ENCODE measurements at regions not wholly inside any gene's neighbourhood (a gene's known extent, or its start where the extent isn't known, plus 50 kb on each side); places are given as distances from the start of the nearest gene placed in this dataset.

DNA sequence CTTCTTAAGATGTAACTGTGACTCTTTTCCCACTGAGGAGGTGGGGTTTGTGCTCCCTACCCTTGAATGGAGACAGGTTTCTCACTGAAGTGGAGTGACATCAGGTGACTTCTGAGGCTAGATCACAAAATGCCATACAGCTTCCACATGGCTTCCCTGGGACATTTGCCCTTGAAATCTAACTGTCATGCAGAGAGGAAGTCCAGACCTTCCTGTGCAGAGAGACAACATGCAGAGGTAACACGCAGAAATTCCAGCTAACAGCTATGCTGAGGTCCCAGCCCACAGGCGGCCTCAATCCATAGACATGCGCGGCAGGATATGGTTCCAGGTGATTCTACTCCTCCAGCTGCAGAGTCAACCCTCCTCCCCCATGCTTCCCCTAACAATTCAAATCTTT lies 119.0 kb downstream of the TRIB2 start (continued):
- TF ChIP-seq, protein P1, sequence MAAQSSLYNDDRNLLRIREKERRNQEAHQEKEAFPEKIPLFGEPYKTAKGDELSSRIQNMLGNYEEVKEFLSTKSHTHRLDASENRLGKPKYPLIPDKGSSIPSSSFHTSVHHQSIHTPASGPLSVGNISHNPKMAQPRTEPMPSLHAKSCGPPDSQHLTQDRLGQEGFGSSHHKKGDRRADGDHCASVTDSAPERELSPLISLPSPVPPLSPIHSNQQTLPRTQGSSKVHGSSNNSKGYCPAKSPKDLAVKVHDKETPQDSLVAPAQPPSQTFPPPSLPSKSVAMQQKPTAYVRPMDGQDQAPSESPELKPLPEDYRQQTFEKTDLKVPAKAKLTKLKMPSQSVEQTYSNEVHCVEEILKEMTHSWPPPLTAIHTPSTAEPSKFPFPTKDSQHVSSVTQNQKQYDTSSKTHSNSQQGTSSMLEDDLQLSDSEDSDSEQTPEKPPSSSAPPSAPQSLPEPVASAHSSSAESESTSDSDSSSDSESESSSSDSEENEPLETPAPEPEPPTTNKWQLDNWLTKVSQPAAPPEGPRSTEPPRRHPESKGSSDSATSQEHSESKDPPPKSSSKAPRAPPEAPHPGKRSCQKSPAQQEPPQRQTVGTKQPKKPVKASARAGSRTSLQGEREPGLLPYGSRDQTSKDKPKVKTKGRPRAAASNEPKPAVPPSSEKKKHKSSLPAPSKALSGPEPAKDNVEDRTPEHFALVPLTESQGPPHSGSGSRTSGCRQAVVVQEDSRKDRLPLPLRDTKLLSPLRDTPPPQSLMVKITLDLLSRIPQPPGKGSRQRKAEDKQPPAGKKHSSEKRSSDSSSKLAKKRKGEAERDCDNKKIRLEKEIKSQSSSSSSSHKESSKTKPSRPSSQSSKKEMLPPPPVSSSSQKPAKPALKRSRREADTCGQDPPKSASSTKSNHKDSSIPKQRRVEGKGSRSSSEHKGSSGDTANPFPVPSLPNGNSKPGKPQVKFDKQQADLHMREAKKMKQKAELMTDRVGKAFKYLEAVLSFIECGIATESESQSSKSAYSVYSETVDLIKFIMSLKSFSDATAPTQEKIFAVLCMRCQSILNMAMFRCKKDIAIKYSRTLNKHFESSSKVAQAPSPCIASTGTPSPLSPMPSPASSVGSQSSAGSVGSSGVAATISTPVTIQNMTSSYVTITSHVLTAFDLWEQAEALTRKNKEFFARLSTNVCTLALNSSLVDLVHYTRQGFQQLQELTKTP (IDR thresholded peaks at IDR 0.05; ENCODE audit: low read depth in 1 of 2, partially characterized antibody in 2 of 2): no peak
- no peak for TF ChIP-seq HMG20A (CRISPR knock-in tag; conservative IDR thresholded peaks at IDR 0.05)

GRCh38 chr2:12839339-12839738 lies 122.6 kb downstream of the TRIB2 start:
- no peak overlapping the region for H3K4me2 ChIP-seq (ENCODE audit: insufficient read depth, low read length)
- no peak for FAIRE-seq
- H3K9ac ChIP-seq (ENCODE audit: insufficient read depth in 1 of 2, low read depth in 2 of 2, low read length in 2 of 2): no peak overlapping the region
- no peaks in the 10 kb centered on the region for H3K79me2 ChIP-seq (ENCODE audit: control insufficient read depth, insufficient read depth, low read length)
- BruUV-seq (replicated peaks): no TSS peak
- no peaks in the 10 kb centered on the region for H3K9me1 ChIP-seq (ENCODE audit: control insufficient read depth, insufficient read depth, low read length)
- intact Hi-C loops (cut with micrococcal nuclease) (no loop called here), in situ Hi-C loops (cut with MboI) (no loop called here)
- peaks cover 1 to 24% of the 10 kb centered on the region in 2 experiments; a peak in 2 of 5 replicates for H3K27me3 ChIP-seq (ENCODE audit: control insufficient read depth in 2 of 2, insufficient read depth in 2 of 2, low read length in 2 of 2)
- no peak overlapping the region for H3K27ac ChIP-seq (ENCODE audit: extremely low read depth, low read depth, low read length)
- ATAC-seq: no peak
- ChIA-PET POLR2A (no interaction called here), CTCF (ENCODE audit: low intra/inter-chr PET ratio) (no interaction called here)
- H3K4me1 ChIP-seq (replicated peaks in 1 of 2; ENCODE audit: control insufficient read depth in 2 of 2, insufficient read depth in 2 of 2, low read length in 2 of 2): no peaks in the 10 kb centered on the region
- H2AFZ ChIP-seq (ENCODE audit: low read depth, low read length): no peak overlapping the region
- DNase-seq (ENCODE audit: extremely low read depth in 1 of 4, low spot score in 3 of 4): no peak
- H3K36me3 ChIP-seq (ENCODE audit: control insufficient read depth, insufficient read depth, low read length): no peaks in the 10 kb centered on the region
- WGBS (ENCODE audit: insufficient coverage, low coverage, missing lambda C conversion rate): 0% methylated on average over 2 of the region's 2 CpGs
- TF ChIP-seq FOXJ3 (CRISPR knock-in tag; IDR thresholded peaks at IDR 0.05) (no peak), ATF1 (CRISPR knock-in tag; IDR thresholded peaks at IDR 0.05) (no peak), ATF1 (tag; IDR thresholded peaks at IDR 0.05) (no peak), RCOR1 (IDR thresholded peaks at IDR 0.05; ENCODE audit: borderline replicate concordance in 1 of 2, low read depth in 2 of 2, low read length in 2 of 2) (no peak), ZEB2 (IDR thresholded peaks at IDR 0.05) (no peak), ETV1 (tag; conservative IDR thresholded peaks at IDR 0.05; ENCODE audit: low read depth) (no peak), MCM5 (IDR thresholded peaks at IDR 0.05; ENCODE audit: low read depth) (no peak), SAFB (IDR thresholded peaks at IDR 0.05; ENCODE audit: borderline replicate concordance, low read depth, low read length) (no peak)
- TF ChIP-seq, protein P2, sequence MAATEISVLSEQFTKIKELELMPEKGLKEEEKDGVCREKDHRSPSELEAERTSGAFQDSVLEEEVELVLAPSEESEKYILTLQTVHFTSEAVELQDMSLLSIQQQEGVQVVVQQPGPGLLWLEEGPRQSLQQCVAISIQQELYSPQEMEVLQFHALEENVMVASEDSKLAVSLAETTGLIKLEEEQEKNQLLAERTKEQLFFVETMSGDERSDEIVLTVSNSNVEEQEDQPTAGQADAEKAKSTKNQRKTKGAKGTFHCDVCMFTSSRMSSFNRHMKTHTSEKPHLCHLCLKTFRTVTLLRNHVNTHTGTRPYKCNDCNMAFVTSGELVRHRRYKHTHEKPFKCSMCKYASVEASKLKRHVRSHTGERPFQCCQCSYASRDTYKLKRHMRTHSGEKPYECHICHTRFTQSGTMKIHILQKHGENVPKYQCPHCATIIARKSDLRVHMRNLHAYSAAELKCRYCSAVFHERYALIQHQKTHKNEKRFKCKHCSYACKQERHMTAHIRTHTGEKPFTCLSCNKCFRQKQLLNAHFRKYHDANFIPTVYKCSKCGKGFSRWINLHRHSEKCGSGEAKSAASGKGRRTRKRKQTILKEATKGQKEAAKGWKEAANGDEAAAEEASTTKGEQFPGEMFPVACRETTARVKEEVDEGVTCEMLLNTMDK (IDR thresholded peaks at IDR 0.05; ENCODE audit: borderline replicate concordance, insufficient read depth, low read depth, low read length, poor library complexity, severe bottlenecking): no peak
- TF ChIP-seq, protein P3, sequence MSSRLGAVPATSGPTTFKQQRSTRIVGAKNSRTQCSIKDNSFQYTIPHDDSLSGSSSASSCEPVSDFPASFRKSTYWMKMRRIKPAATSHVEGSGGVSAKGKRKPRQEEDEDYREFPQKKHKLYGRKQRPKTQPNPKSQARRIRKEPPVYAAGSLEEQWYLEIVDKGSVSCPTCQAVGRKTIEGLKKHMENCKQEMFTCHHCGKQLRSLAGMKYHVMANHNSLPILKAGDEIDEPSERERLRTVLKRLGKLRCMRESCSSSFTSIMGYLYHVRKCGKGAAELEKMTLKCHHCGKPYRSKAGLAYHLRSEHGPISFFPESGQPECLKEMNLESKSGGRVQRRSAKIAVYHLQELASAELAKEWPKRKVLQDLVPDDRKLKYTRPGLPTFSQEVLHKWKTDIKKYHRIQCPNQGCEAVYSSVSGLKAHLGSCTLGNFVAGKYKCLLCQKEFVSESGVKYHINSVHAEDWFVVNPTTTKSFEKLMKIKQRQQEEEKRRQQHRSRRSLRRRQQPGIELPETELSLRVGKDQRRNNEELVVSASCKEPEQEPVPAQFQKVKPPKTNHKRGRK (tag; IDR thresholded peaks at IDR 0.05): no peak
- no peaks in the 10 kb centered on the region for H3K9me3 ChIP-seq (replicated peaks; ENCODE audit: control insufficient read depth, insufficient read depth, low read depth, low read length)
- no peaks in the 10 kb centered on the region for H4K20me1 ChIP-seq (replicated peaks; ENCODE audit: control insufficient read depth, insufficient read depth, low read length)
- no peak overlapping the region for H3K4me3 ChIP-seq
